C4-2B (cell line): ENCODE measurements at regions not wholly inside any gene's neighbourhood (a gene's known extent, or its start where the extent isn't known, plus 50 kb on each side); places are given as distances from the start of the nearest gene placed in this dataset.

Experiments
- CTCF ChIP-seq: fragments of 450-650 bp; conservative IDR thresholded peaks from 2 replicates; pipeline ENCODE4 v1.5.1; 2017; ENCODE audit warnings: mild to moderate bottlenecking
- ZFX ChIP-seq: fragments of 450-650 bp; IDR thresholded peaks from 2 replicates; pipeline ENCODE4 v1.6.1; 2017

DNA sequence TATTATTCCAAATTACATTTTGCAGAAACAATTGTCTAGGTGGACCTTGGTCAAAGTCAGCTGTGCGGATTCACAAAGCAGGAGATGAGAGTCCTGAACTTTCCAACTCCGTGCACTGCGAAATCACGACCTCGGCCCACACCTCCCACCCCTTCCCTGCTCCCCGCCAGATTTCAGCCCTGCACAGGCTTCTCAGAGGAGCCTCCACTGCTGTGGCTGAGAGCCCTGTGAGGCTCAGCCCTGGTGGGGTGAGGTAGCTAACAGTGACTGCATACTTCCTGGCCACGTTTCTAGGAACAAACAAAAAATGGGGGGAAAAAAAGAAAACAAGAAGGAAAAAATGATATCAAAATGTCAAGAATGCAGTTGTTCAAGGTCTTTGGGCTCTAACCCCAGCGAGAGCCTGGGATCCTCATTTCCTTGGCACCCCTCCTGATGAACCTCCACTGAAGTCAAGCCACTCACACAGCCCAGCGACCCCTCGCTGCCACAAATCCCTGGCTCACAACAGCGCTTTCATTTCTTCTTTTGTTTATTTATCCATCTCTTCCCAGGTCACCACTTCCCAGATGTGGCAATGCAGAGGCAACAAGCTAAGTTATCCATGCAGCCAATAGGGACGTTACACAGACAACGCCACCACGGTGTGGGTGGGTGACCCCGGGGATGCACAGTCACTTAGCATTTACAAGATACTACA, 729.7 kb upstream of the ID2 start:
- TF ChIP-seq CTCF, result no peak
- TF ChIP-seq ZFX, result no peak
